ENCODE measurements at regions not wholly inside any gene's neighbourhood (a gene's known extent, or its start where the extent isn't known, plus 50 kb on each side); places are given as distances from the start of the nearest gene placed in this dataset.

DNA sequence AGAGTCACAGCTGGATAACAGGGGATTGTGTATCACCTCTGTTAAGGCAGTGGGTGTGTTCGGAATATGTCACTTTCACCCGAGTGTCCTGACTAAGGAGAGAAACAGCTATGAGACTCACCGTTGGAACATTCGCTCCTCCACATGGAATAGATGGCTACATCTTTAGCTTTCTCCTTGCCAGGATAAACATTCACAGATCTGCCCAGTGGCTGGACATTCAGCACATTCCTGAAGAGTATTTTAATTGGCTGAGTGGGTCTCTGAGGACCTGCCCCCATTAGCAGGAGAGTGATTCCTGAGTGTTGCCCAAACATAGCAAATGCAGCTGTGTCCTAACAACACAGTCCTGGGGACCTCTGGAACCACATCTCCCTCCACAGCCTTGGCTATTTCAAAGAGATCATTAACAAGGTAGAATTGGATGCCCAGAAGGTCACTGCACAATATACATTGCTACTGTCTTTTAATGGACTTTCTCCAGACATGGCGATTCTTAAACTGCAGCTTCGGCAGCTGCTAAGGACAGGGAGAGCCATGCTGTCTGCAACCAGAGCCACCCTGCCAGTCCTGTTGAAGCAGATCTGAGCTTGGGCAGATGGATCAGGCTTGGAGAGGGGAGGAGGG lies 435.0 kb upstream of the CADM1 start:
- no peak for DNase-seq

GRCh38 chr11:115933564-115933963 lies 429.3 kb upstream of the CADM1 start:
- DNase-seq: no peak

GRCh38 chr11:115931548-115932083 lies 427.4 kb upstream of the CADM1 start:
- no peak for DNase-seq

GRCh38 chr11:115930886-115931547 lies 426.8 kb upstream of the CADM1 start:
- DNase-seq: no peak

- DNase-seq: no peak
Measured at GRCh38 chr11:115930291-115930690, 426.1 kb upstream of the CADM1 start.

GRCh38 chr11:115929618-115930129 lies 425.5 kb upstream of the CADM1 start:
- DNase-seq: no peak

GRCh38 chr11:115928811-115929210 lies 424.6 kb upstream of the CADM1 start:
- no peak for DNase-seq

- no peak for DNase-seq
Measured at GRCh38 chr11:115927823-115928329, 423.7 kb upstream of the CADM1 start.

- no peak for DNase-seq
Measured at GRCh38 chr11:115926601-115927000, 422.4 kb upstream of the CADM1 start.

- DNase-seq: no peak
Measured at GRCh38 chr11:115926138-115926537, 421.9 kb upstream of the CADM1 start.

- no peak for DNase-seq
Measured at GRCh38 chr11:115925568-115926090, 421.4 kb upstream of the CADM1 start.

- DNase-seq: no peak
Measured at GRCh38 chr11:115924744-115925567, 420.7 kb upstream of the CADM1 start.

DNA sequence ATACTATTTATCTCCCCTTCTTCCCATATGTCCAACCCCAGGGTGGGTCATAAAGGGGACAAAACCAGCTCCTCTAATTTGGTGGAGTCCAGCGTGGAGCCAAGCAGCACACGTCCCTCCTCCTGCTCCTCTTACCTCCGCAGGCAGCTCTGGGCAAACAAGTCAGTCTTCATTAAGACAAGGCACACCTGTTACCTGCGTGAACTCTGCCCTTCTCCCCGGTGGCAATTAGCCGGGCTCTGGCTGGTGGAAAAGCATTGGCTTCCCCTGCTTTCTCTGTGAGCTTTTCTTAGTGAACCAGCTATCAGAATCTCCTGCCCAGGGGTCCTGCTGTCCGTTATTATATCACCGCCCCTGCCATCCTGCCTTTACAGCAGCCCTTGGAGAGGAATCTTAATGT lies 418.7 kb upstream of the CADM1 start:
- DNase-seq: no peak

DNA sequence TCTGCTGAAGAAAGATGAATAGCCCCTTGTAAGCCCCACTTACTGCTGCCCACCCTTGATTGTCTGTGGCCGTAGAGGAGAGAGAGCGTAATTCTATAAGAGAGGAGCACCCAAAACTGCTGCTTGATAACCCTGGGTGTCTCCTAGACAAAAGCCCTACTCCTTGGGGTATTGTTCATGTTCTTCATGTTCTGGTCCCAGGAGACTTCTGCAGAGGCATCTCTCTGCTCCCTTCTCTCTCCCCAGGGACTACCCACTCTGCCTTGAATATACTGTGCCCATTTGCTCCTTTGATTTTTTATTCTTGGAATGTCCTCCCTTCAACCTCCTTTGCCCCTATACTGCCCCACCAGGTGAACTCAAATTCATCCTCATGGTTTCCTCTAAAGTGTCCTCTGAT lies 417.8 kb upstream of the CADM1 start:
- DNase-seq: no peak

- DNase-seq: no peak
Measured at GRCh38 chr11:115921540-115921939, 417.3 kb upstream of the CADM1 start.

DNA sequence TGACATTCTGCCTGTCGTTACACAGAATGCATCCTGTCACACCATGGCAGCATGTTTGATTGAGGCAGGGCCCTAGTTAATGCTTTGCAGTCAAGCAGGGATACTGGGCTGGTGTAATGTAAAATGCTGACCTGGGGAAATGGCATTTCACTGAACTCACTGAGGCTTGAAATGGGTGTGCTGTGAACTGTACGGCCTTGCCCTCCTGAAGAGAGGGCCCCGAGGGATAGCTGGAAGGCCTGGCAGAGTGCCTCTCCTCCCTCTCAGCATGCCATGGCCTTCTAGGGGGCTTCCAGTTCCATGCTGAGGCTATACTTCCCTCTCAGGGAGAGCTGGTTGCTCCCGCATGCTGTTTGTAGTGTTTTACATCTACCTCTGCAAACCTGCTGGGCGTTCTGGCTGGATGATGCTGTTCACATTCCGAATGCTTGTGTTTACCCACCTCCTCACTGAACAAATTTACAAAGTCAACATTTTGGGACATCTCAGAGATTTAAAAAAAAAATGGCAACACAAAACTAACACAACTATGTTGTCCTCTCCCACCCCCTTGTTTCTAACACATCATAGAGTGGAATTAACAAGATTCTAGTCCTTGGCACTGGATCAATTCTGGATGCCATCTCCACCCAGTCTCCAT lies 416.7 kb upstream of the CADM1 start:
- DNase-seq: no peak

GRCh38 chr11:115920092-115920461 lies 415.9 kb upstream of the CADM1 start:
- DNase-seq: no peak

DNA sequence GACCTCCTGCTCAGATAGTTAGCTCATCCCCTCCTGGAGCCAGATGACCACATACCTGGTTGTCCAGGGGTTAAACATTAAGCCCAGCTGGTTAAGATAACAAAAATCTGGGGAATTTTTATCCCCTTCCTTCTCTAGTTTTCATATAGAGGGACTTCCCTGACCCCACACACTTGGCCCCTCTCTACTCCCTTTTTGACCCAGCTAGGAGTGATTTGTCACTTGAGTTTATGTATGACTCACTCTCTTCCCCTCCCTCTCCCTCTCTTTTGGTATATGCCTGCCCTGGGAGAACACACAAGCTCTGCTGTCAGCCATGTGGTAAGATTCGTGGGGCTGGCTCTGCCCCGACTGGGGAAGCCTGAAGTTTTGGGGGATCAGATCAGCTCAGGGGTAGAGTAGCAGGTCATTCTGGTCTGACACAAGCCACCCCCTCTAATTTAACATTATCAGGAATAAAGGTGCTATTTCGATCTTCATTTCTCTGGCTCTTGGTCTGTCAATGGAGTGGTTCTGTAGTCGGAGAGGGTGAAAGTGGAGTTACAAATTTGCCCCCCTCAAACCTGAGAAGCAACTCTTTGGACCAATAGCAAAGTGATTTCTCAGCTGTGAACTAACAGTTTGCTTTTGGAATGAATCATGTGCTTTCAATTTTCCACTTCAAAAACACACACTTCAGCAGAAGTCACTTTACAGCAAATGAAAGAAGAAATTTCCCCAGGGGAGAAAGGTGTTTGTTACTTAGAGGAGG lies 415.3 kb upstream of the CADM1 start:
- DNase-seq: no peak

DNA sequence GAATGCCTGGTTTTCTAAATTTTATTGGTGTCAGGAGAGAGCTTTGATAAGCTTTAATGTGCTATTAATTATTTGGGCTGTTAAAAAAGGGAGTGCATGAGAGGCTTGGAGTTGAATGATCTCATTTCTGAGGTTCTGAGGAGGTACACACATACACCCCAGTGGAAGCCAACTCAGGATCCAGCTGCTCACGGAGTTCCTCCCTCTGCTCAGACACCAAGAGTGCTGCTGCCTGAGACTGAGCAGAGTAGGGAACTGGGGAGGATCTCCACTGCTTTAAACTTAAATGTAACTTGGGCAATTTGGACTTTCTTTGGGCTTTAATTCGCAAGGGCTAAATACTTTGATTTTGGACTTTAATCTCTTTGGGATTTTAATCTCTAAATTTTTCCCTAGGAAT lies 414.4 kb upstream of the CADM1 start:
- DNase-seq: no peak

- no peak for DNase-seq
Measured at GRCh38 chr11:115916608-115917007, 412.4 kb upstream of the CADM1 start.

- DNase-seq: no peak
Measured at GRCh38 chr11:115912484-115912945, 408.3 kb upstream of the CADM1 start.

Data from CD4-positive, alpha-beta T cell treated with Interleukin-4 for 4 hours (primary cell).